MM.1S (cell line): ENCODE measurements at regions not wholly inside any gene's neighbourhood (a gene's known extent, or its start where the extent isn't known, plus 50 kb on each side); places are given as distances from the start of the nearest gene placed in this dataset.

Experiments
- EZH2 ChIP-seq: fragments of 300-600 bp; sonication (generic); optimal IDR thresholded peaks from 2 replicates; pipeline ENCODE3; 2017; ENCODE audit warnings: low read depth, mild to moderate bottlenecking, antibody characterized with exemption, low read length, mixed read lengths
- EZH2phosphoT487 ChIP-seq: fragments of 300-600 bp; sonication (generic); IDR thresholded peaks from 2 replicates; pipeline ENCODE4 v1.6.1; 2018; ENCODE audit warnings: antibody characterized with exemption, low read length
- TF ChIP-seq, protein P1 (sequence below): fragments of 300-600 bp; sonication (generic); IDR thresholded peaks from 2 replicates; pipeline ENCODE4 v1.5.1; 2016; ENCODE audit warnings: antibody characterized with exemption, low read length, mixed read lengths

DNA sequence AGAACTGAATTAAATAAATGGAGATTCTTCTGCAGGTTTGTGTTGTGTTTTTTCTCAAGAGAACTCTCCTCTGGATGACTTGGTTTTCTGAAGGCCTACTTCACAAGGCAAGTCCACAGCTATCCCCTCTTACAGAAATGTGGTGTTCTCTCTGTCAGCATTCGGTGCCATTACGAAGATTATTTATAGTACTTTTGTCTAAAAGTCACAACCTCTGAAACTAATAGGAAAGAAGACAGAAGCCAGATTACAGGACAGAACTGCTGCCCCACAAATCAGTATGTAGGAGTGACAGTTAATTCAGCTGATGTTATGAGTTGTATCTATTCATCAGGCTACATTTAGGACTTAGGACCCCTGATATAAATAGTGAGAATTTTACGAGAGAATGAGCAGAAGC lies 413.5 kb downstream of the TMX3 start:
- TF ChIP-seq, protein P1, sequence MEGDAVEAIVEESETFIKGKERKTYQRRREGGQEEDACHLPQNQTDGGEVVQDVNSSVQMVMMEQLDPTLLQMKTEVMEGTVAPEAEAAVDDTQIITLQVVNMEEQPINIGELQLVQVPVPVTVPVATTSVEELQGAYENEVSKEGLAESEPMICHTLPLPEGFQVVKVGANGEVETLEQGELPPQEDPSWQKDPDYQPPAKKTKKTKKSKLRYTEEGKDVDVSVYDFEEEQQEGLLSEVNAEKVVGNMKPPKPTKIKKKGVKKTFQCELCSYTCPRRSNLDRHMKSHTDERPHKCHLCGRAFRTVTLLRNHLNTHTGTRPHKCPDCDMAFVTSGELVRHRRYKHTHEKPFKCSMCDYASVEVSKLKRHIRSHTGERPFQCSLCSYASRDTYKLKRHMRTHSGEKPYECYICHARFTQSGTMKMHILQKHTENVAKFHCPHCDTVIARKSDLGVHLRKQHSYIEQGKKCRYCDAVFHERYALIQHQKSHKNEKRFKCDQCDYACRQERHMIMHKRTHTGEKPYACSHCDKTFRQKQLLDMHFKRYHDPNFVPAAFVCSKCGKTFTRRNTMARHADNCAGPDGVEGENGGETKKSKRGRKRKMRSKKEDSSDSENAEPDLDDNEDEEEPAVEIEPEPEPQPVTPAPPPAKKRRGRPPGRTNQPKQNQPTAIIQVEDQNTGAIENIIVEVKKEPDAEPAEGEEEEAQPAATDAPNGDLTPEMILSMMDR, result no peak
- TF ChIP-seq EZH2phosphoT487 (no peak), EZH2 (no peak)
